IPS-15b (cell line): ENCODE measurements at regions not wholly inside any gene's neighbourhood (a gene's known extent, or its start where the extent isn't known, plus 50 kb on each side); places are given as distances from the start of the nearest gene placed in this dataset.

Experiments used
- H3K27me3 ChIP-seq: one replicate; pipeline ENCODE4 v1.6.1; 2013; ENCODE audit warnings: low read length; ENCODE audit not compliant: control insufficient read depth, insufficient read depth
- H3K36me3 ChIP-seq: one replicate; pipeline ENCODE4 v1.6.1; 2013; ENCODE audit warnings: low read length; ENCODE audit not compliant: control insufficient read depth, insufficient read depth
- H3K4me1 ChIP-seq: one replicate; pipeline ENCODE4 v1.6.1; 2013; ENCODE audit warnings: mild to moderate bottlenecking, low read length; ENCODE audit not compliant: control insufficient read depth, insufficient read depth
- H3K4me3 ChIP-seq: one replicate; pipeline ENCODE4 v1.5.1; 2013; ENCODE audit warnings: low read depth, low read length
- H3K9ac ChIP-seq: one replicate; pipeline ENCODE4 v1.6.1; 2013; ENCODE audit warnings: low read depth, mild to moderate bottlenecking, low read length
- H3K9me3 ChIP-seq: one replicate; pipeline ENCODE4 v1.6.1; 2013; ENCODE audit warnings: mild to moderate bottlenecking, low read length; ENCODE audit not compliant: control insufficient read depth, insufficient read depth

GRCh38 chr16:59148056-59148768 is 414.1 kb upstream of the GOT2 start:
- H3K4me1 ChIP-seq, result no peaks in the 10 kb centered on the region
- H3K4me3 ChIP-seq, result no peak overlapping the region
- H3K9ac ChIP-seq, result no peak overlapping the region

GRCh38 chr16:59146140-59146539 is 412.0 kb upstream of the GOT2 start:
- H3K36me3 ChIP-seq, result no peaks in the 10 kb centered on the region
- no peak overlapping the region for H3K9ac ChIP-seq
- H3K4me3 ChIP-seq, result no peak overlapping the region
- H3K4me1 ChIP-seq, result no peaks in the 10 kb centered on the region
- no peaks in the 10 kb centered on the region for H3K9me3 ChIP-seq
- no peaks in the 10 kb centered on the region for H3K27me3 ChIP-seq

More at GRCh38 chr16:59148056-59148768, 414.1 kb upstream of the GOT2 start:
- no peaks in the 10 kb centered on the region for H3K27me3 ChIP-seq
- no peaks in the 10 kb centered on the region for H3K9me3 ChIP-seq
- H3K36me3 ChIP-seq, result no peaks in the 10 kb centered on the region

- Histone ChIP-seq H3K9ac (no peak overlapping the region), H3K27me3 (no peaks in the 10 kb centered on the region)
These were observed 410.7 kb upstream of the GOT2 start for GRCh38 chr16:59144841-59145240.

GRCh38 chr16:59144326-59144725 is 410.2 kb upstream of the GOT2 start:
- Histone ChIP-seq H3K9ac (no peak overlapping the region), H3K4me3 (no peak overlapping the region), H3K36me3 (no peaks in the 10 kb centered on the region), H3K27me3 (no peaks in the 10 kb centered on the region), H3K4me1 (no peaks in the 10 kb centered on the region), H3K9me3 (no peaks in the 10 kb centered on the region)

More at GRCh38 chr16:59144841-59145240, 410.7 kb upstream of the GOT2 start:
- H3K4me1 ChIP-seq, result no peaks in the 10 kb centered on the region
- H3K9me3 ChIP-seq, result no peaks in the 10 kb centered on the region
- no peaks in the 10 kb centered on the region for H3K36me3 ChIP-seq
- H3K4me3 ChIP-seq, result no peak overlapping the region

- no peaks in the 10 kb centered on the region for H3K4me1 ChIP-seq
- H3K9ac ChIP-seq, result no peak overlapping the region
- no peaks in the 10 kb centered on the region for H3K27me3 ChIP-seq
- no peak overlapping the region for H3K4me3 ChIP-seq
- no peaks in the 10 kb centered on the region for H3K36me3 ChIP-seq
- H3K9me3 ChIP-seq, result no peaks in the 10 kb centered on the region
These were observed 392.4 kb upstream of the GOT2 start for GRCh38 chr16:59126486-59126885.

GRCh38 chr16:59124056-59124455 is 389.9 kb upstream of the GOT2 start:
- H3K4me3 ChIP-seq, result no peak overlapping the region
- H3K4me1 ChIP-seq, result no peaks in the 10 kb centered on the region
- no peaks in the 10 kb centered on the region for H3K36me3 ChIP-seq
- no peaks in the 10 kb centered on the region for H3K27me3 ChIP-seq
- H3K9me3 ChIP-seq, result no peaks in the 10 kb centered on the region
- H3K9ac ChIP-seq, result no peak overlapping the region

- Histone ChIP-seq H3K27me3 (no peaks in the 10 kb centered on the region), H3K4me3 (no peak overlapping the region), H3K36me3 (no peaks in the 10 kb centered on the region), H3K4me1 (no peaks in the 10 kb centered on the region), H3K9ac (no peak overlapping the region), H3K9me3 (no peaks in the 10 kb centered on the region)
These were observed 389.4 kb upstream of the GOT2 start for GRCh38 chr16:59123479-59123878.

- Histone ChIP-seq H3K4me1 (no peaks in the 10 kb centered on the region), H3K36me3 (no peaks in the 10 kb centered on the region), H3K9ac (no peak overlapping the region), H3K9me3 (no peaks in the 10 kb centered on the region), H3K27me3 (no peaks in the 10 kb centered on the region), H3K4me3 (no peak overlapping the region)
These were observed 388.1 kb upstream of the GOT2 start for GRCh38 chr16:59122262-59122537.

GRCh38 chr16:59121411-59122261 is 387.5 kb upstream of the GOT2 start:
- Histone ChIP-seq H3K9ac (no peak overlapping the region), H3K9me3 (no peaks in the 10 kb centered on the region), H3K27me3 (no peaks in the 10 kb centered on the region), H3K36me3 (no peaks in the 10 kb centered on the region), H3K4me1 (no peaks in the 10 kb centered on the region), H3K4me3 (no peak overlapping the region)

GRCh38 chr16:59116744-59117143 is 382.6 kb upstream of the GOT2 start:
- Histone ChIP-seq H3K9ac (no peak overlapping the region), H3K4me1 (no peaks in the 10 kb centered on the region), H3K27me3 (no peaks in the 10 kb centered on the region), H3K4me3 (no peak overlapping the region), H3K36me3 (no peaks in the 10 kb centered on the region), H3K9me3 (no peaks in the 10 kb centered on the region)

GRCh38 chr16:59114790-59115189 is 380.7 kb upstream of the GOT2 start:
- Histone ChIP-seq H3K9me3 (no peaks in the 10 kb centered on the region), H3K4me3 (no peak overlapping the region), H3K27me3 (no peaks in the 10 kb centered on the region), H3K4me1 (no peaks in the 10 kb centered on the region), H3K36me3 (no peaks in the 10 kb centered on the region), H3K9ac (no peak overlapping the region)

GRCh38 chr16:59113004-59113670 is 379.0 kb upstream of the GOT2 start:
- H3K9me3 ChIP-seq, result no peaks in the 10 kb centered on the region

More at GRCh38 chr16:59113004-59113670, 379.0 kb upstream of the GOT2 start:
- no peak overlapping the region for H3K4me3 ChIP-seq
- no peak overlapping the region for H3K9ac ChIP-seq
- H3K4me1 ChIP-seq, result no peaks in the 10 kb centered on the region
- no peaks in the 10 kb centered on the region for H3K27me3 ChIP-seq
- H3K36me3 ChIP-seq, result no peaks in the 10 kb centered on the region
